GM13977 (cell line): ENCODE measurements at regions not wholly inside any gene's neighbourhood (a gene's known extent, or its start where the extent isn't known, plus 50 kb on each side); places are given as distances from the start of the nearest gene placed in this dataset.

Source experiments
- DNase-seq: peaks from one replicate; pipeline ENCODE4 v3.0.0; 2012; ENCODE audit warnings: low spot score
- in situ Hi-C: fragments of 300-500 bp; cut with MboI; formaldehyde crosslinking; loops from one replicate; pipeline ENCODE4 v1.12.0; 2022; ENCODE audit warnings: low sequenced_read_pairs, low pct_unique_long_range_greater_than_20kb, mixed read lengths, inconsistent platforms; ENCODE audit not compliant: unreplicated experiment
- TF ChIP-seq, protein P1 (sequence below): IDR thresholded peaks from 2 replicates; pipeline ENCODE4 v1.5.1; 2012; ENCODE audit warnings: mild to moderate bottlenecking, control low read depth; ENCODE audit not compliant: insufficient read depth; ENCODE audit errors: extremely low read depth, missing control alignments

DNA sequence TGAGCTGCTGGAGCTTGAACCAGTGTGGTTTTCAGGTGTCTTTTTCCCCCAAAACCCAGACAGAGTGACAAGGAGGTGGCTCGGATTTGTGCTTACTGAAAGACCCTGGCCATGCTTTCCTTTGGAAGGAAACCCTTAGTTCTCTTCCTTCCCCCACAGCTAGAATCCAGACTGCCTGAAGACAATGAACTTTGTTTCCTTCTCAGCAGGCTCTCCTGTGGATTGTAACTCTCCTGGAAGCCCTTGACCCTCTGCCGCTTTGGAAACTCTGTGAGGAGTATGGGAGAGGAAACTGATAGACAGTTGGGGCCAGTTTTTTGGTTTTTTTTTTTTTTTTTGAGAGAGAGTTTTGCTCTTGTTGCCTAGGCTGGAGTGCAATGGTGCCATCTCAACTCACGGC is 62.1 kb upstream of the SESN3 start:
- DNase-seq: no peak
- TF ChIP-seq, protein P1, sequence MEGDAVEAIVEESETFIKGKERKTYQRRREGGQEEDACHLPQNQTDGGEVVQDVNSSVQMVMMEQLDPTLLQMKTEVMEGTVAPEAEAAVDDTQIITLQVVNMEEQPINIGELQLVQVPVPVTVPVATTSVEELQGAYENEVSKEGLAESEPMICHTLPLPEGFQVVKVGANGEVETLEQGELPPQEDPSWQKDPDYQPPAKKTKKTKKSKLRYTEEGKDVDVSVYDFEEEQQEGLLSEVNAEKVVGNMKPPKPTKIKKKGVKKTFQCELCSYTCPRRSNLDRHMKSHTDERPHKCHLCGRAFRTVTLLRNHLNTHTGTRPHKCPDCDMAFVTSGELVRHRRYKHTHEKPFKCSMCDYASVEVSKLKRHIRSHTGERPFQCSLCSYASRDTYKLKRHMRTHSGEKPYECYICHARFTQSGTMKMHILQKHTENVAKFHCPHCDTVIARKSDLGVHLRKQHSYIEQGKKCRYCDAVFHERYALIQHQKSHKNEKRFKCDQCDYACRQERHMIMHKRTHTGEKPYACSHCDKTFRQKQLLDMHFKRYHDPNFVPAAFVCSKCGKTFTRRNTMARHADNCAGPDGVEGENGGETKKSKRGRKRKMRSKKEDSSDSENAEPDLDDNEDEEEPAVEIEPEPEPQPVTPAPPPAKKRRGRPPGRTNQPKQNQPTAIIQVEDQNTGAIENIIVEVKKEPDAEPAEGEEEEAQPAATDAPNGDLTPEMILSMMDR: no peak
- in situ Hi-C loops: no loop called here

DNA sequence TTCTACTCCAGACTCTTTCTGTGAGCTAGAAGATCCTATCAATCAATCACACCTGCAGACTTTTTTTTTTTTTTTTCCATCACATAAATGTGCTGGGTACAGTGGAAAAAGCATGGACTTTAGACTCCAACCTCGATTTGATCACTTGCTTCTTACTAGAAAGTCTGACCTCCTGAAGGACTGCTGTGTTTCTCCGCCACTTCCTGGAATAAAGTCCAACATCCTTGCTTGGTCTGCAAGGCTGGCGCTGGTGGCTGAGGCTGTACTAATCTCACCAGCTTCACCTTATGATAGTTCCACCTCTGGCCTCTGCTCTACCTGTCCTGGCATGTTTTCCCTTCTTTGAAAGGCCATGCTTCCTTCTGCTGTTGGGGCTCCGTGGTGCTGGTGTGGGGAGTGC is 60.9 kb upstream of the SESN3 start:
- in situ Hi-C loops: no loop called here
- no peak for DNase-seq
- TF ChIP-seq, protein P1: no peak

DNA sequence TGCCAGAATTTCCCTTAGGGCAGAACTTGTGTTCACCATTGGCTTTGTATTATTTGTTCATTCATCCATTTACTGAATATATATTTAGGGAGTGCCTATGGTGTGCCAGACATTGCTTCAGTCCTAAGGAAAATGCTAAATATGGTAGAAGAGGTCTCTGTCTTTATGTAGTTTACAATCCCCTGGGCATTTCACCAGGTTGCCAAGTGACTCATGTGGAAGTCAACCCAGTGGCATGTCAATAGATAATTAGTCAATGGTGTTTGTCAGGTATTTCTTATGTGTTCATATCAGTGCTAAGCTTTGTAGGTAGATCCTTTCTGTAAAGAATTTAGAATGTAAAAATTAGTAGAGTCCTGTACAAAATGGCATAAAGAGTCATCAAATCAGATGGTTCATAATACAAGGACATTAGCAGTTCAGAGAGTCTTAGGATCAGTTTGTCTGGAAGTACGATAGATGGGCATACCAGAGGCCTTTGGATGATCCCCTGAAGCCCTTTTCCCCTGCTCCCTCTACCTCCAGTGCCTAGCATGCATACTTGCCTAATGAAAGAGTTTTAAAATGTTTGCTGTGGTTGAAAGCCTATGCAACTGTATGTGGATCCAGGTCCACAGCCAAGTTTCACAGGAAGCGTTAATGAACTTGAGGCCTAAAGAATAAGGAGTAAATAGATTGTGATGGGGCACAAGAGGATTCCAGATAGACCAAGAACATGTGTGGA is 58.5 kb upstream of the SESN3 start:
- DNase-seq: no peak
- TF ChIP-seq, protein P1: no peak
- in situ Hi-C loops: no loop called here

DNA sequence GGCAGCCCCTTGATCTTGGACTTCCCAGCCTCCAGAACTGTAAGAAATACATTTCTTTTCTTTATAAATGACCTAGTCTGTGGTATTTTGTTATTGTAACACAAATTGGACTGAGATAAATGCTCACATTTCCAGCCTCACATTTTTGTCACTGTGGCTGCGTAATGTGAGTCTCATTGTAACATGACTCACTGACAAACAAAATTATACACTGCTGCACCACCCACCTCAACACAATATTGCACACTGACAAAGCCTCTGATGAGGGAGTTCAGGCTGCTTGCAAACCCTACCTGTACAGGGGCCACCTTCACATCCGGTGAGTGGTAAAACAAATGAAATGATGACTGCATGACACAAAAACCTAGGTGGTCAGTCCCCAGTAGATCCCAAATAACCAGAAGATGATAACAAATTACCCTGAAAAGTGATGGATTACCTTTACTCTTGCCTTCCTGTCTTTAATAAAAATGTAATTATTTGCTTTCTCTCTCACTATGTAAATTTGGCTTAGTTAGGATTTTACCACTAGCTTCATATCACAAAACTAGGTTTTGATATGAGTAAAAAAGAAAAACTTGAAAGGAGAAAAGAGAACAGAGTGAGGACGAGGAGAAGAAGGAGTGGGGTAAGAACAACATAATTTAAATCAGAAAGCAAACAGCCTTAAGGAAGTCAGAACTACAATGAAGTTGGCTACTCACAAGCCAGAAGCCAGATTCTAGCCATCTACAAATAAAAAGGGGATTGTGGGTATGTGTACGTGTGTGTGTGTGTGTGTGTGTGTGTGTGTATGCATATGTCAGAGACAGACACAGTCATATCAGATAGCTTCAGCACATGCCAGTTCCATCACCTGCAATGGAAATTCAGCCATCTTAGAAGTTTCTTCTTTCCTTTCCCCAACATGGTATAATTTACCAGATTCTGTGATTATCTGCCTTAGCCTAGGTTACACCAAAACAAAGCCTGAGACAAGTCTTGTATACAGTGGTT is 53.4 kb upstream of the SESN3 start:
- in situ Hi-C loops: no loop called here
- no peak for DNase-seq
- TF ChIP-seq, protein P1: no peak

DNA sequence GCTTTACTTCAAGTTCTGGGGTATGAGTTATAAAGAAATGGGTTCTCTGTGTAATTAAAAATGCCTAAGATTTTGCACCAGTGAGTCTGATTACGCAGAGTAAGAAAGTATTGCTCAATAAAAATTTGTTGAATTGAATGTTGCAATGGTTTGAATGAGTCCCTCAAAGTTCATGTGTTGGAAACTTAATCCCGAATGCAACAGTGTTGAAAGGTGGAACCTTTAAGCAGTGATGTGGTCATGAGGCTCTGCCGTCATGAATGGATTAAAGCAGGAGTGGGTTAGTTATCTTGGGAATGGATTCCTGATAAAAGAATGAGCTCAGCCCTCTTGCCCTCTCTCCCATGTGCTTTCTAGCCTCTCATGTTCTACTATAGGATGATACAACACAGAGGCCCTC is 52.6 kb upstream of the SESN3 start:
- TF ChIP-seq, protein P1: no peak
- in situ Hi-C loops: no loop called here
- no peak for DNase-seq

DNA sequence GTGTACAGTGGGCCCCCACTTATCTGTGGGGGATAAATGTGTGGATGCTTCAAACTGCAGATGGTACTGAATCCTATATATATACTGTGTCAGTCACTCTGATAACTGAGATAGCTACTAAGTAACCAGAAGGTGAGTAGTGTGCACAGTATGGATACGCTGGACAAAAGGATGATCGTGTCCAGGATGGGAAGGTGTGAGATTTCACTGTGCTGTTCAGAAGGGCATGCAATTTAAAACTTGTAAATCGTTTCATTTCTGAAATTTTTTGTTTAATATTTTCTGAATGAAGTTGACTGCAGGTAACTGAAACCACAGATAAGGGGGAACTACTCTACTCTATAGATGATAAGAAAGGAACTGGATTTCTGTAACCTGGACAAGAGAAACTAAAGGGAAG is 52.1 kb upstream of the SESN3 start:
- in situ Hi-C loops: no loop called here
- no peak for DNase-seq
- TF ChIP-seq, protein P1: no peak
